MM.1S (cell line): ENCODE measurements at regions not wholly inside any gene's neighbourhood (a gene's known extent, or its start where the extent isn't known, plus 50 kb on each side); places are given as distances from the start of the nearest gene placed in this dataset.

Experiments
- DNase-seq: peaks from one replicate; pipeline ENCODE4 v3.0.0-alpha.2; 2015
- H2AFZ ChIP-seq: fragments of 300-600 bp; sonication (generic); 2 replicates; pipeline ENCODE4 v1.6.0; 2016; ENCODE audit warnings: antibody characterized with exemption, low read length
- H3F3A ChIP-seq: fragments of 300-600 bp; sonication (generic); 2 replicates; pipeline ENCODE4 v1.6.1; 2016; ENCODE audit warnings: mild to moderate bottlenecking, antibody characterized with exemption, low read length, moderate library complexity, mixed read lengths; ENCODE audit not compliant: insufficient read depth
- H3K27ac ChIP-seq: fragments of 300-600 bp; sonication (generic); 2 replicates; pipeline ENCODE4 v1.5.1; 2016; ENCODE audit warnings: mild to moderate bottlenecking, low read length
- H3K27me3 ChIP-seq: fragments of 300-600 bp; sonication (generic); replicated peaks from 2 replicates; pipeline ENCODE4 v1.6.0; 2016; ENCODE audit warnings: low read length; ENCODE audit not compliant: insufficient read depth
- H3K36me3 ChIP-seq: fragments of 300-600 bp; sonication (generic); replicated peaks from 2 replicates; pipeline ENCODE4 v1.6.1; 2016; ENCODE audit warnings: mild to moderate bottlenecking, low read length, mixed read lengths; ENCODE audit not compliant: insufficient read depth
- H3K4me1 ChIP-seq: fragments of 300-600 bp; sonication (generic); 2 replicates; pipeline ENCODE4 v1.6.1; 2016; ENCODE audit warnings: low read length, mixed read lengths
- H3K4me2 ChIP-seq: fragments of 300-600 bp; sonication (generic); 2 replicates; pipeline ENCODE4 v1.6.0; 2016; ENCODE audit warnings: low read depth, low read length
- H3K4me3 ChIP-seq: fragments of 300-600 bp; sonication (generic); 2 replicates; pipeline ENCODE4 v1.5.1; 2016; ENCODE audit warnings: low read length, mixed read lengths
- H3K79me2 ChIP-seq: fragments of 300-600 bp; sonication (generic); 2 replicates; pipeline ENCODE4 v1.6.1; 2016; ENCODE audit warnings: mixed run types, low read length, mixed read lengths
- H3K9ac ChIP-seq: fragments of 300-600 bp; sonication (generic); 2 replicates; pipeline ENCODE4 v1.6.1; 2016; ENCODE audit warnings: low read length, mixed read lengths
- H3K9me2 ChIP-seq: fragments of 300-600 bp; sonication (generic); replicated peaks from 2 replicates; pipeline ENCODE4 v1.6.1; 2016; ENCODE audit warnings: mild to moderate bottlenecking, low read length, mixed read lengths; ENCODE audit not compliant: insufficient read depth
- H3K9me3 ChIP-seq: fragments of 300-600 bp; sonication (generic); replicated peaks from 2 replicates; pipeline ENCODE4 v1.6.1; 2016; ENCODE audit warnings: mild to moderate bottlenecking, low read length, mixed read lengths; ENCODE audit not compliant: insufficient read depth
- H4K20me1 ChIP-seq: fragments of 300-600 bp; sonication (generic); 2 replicates; pipeline ENCODE4 v1.6.1; 2016; ENCODE audit warnings: mild to moderate bottlenecking, low read length, moderate library complexity, mixed read lengths; ENCODE audit not compliant: insufficient read depth
- EZH2 ChIP-seq: fragments of 300-600 bp; sonication (generic); optimal IDR thresholded peaks from 2 replicates; pipeline ENCODE3; 2017; ENCODE audit warnings: low read depth, mild to moderate bottlenecking, antibody characterized with exemption, low read length, mixed read lengths
- EZH2phosphoT487 ChIP-seq: fragments of 300-600 bp; sonication (generic); IDR thresholded peaks from 2 replicates; pipeline ENCODE4 v1.6.1; 2018; ENCODE audit warnings: antibody characterized with exemption, low read length
- TF ChIP-seq, protein P1 (sequence below): fragments of 300-600 bp; sonication (generic); IDR thresholded peaks from 2 replicates; pipeline ENCODE4 v1.5.1; 2016; ENCODE audit warnings: antibody characterized with exemption, low read length, mixed read lengths

- no peak for DNase-seq
- no peaks in the 10 kb centered on the region for H3K9me3 ChIP-seq
Observed at GRCh38 chr18:78693429-78693828, 286.2 kb upstream of the SALL3 start.

GRCh38 chr18:78696698-78697435 is 282.8 kb upstream of the SALL3 start:
- Histone ChIP-seq H3K79me2 (no peaks in the 10 kb centered on the region), H3K27ac (no peak overlapping the region), H3K9ac (no peak overlapping the region), H3K27me3 (no peaks in the 10 kb centered on the region), H3K9me3 (no peaks in the 10 kb centered on the region), H3K4me1 (no peaks in the 10 kb centered on the region), H3K36me3 (no peaks in the 10 kb centered on the region), H3F3A (no peaks in the 10 kb centered on the region), H3K4me2 (no peak overlapping the region), H3K4me3 (no peak overlapping the region), H3K9me2 (no peaks in the 10 kb centered on the region), H2AFZ (no peak overlapping the region), H4K20me1 (no peaks in the 10 kb centered on the region)
- no peak for DNase-seq
- TF ChIP-seq EZH2phosphoT487 (no peak), EZH2 (no peak)
- TF ChIP-seq, protein P1, sequence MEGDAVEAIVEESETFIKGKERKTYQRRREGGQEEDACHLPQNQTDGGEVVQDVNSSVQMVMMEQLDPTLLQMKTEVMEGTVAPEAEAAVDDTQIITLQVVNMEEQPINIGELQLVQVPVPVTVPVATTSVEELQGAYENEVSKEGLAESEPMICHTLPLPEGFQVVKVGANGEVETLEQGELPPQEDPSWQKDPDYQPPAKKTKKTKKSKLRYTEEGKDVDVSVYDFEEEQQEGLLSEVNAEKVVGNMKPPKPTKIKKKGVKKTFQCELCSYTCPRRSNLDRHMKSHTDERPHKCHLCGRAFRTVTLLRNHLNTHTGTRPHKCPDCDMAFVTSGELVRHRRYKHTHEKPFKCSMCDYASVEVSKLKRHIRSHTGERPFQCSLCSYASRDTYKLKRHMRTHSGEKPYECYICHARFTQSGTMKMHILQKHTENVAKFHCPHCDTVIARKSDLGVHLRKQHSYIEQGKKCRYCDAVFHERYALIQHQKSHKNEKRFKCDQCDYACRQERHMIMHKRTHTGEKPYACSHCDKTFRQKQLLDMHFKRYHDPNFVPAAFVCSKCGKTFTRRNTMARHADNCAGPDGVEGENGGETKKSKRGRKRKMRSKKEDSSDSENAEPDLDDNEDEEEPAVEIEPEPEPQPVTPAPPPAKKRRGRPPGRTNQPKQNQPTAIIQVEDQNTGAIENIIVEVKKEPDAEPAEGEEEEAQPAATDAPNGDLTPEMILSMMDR: no peak

More at GRCh38 chr18:78693429-78693828, 286.2 kb upstream of the SALL3 start:
- Histone ChIP-seq H3K4me1 (no peaks in the 10 kb centered on the region), H4K20me1 (no peaks in the 10 kb centered on the region), H3K9me2 (no peaks in the 10 kb centered on the region), H3F3A (no peaks in the 10 kb centered on the region), H3K27me3 (no peaks in the 10 kb centered on the region), H3K4me2 (no peak overlapping the region), H3K79me2 (no peaks in the 10 kb centered on the region), H3K36me3 (no peaks in the 10 kb centered on the region), H3K4me3 (no peak overlapping the region), H2AFZ (no peak overlapping the region), H3K27ac (no peak overlapping the region), H3K9ac (no peak overlapping the region)
- no peak for TF ChIP-seq EZH2phosphoT487
- TF ChIP-seq EZH2: no peak
- TF ChIP-seq, protein P1: no peak

GRCh38 chr18:78697446-78697845 is 282.2 kb upstream of the SALL3 start:
- Histone ChIP-seq H3K79me2 (no peaks in the 10 kb centered on the region), H3K4me1 (no peaks in the 10 kb centered on the region), H3K4me2 (no peak overlapping the region), H3K27me3 (no peaks in the 10 kb centered on the region), H3K36me3 (no peaks in the 10 kb centered on the region), H3K9me2 (no peaks in the 10 kb centered on the region), H4K20me1 (no peaks in the 10 kb centered on the region), H3K27ac (no peak overlapping the region), H3F3A (no peaks in the 10 kb centered on the region), H3K9me3 (no peaks in the 10 kb centered on the region), H3K9ac (no peak overlapping the region), H3K4me3 (no peak overlapping the region), H2AFZ (no peak overlapping the region)
- DNase-seq: no peak
- TF ChIP-seq EZH2phosphoT487 (no peak), EZH2 (no peak)
- TF ChIP-seq, protein P1: no peak
